ENCODE measurements at regions not wholly inside any gene's neighbourhood (a gene's known extent, or its start where the extent isn't known, plus 50 kb on each side); places are given as distances from the start of the nearest gene placed in this dataset.

- DNase-seq (ENCODE audit: low spot score) (no peak), ATAC-seq (no peak)
- Mint-ChIP-seq H3K27ac (no peak overlapping the region), H3K9me3 (0 out of 3 replicates have a peak, but pooled peaks cover 3% of the 10 kb centered on the region), H3K4me3 (no peak overlapping the region), H3K27me3 (ENCODE audit: insufficient read depth, low read depth, poor library complexity) (no peaks in the 10 kb centered on the region), H3K4me1 (no peaks in the 10 kb centered on the region), H3K36me3 (ENCODE audit: low read depth) (peaks cover under 1% of the 10 kb centered on the region; the same call in 2 of the 3 replicates)
- Histone ChIP-seq H3K4me2 (no peak overlapping the region), H3K27me3 (ENCODE audit: insufficient read depth) (no peaks in the 10 kb centered on the region), H3K9me2 (ENCODE audit: insufficient read depth) (peaks cover 6% of the 10 kb centered on the region; the same call in 1 of the 2 replicates), H3K36me3 (ENCODE audit: insufficient read depth) (no peaks in the 10 kb centered on the region), H3K79me2 (replicated peaks; ENCODE audit: insufficient read depth) (no peaks in the 10 kb centered on the region), H3F3A (replicated peaks; ENCODE audit: low read depth) (no peaks in the 10 kb centered on the region), H4K20me1 (replicated peaks; ENCODE audit: insufficient read depth) (no peaks in the 10 kb centered on the region), H3K4me3 (no peak overlapping the region), H3K4me1 (ENCODE audit: insufficient read depth) (no peaks in the 10 kb centered on the region), H2AFZ (no peak overlapping the region), H3K27ac (ENCODE audit: low read depth) (no peak overlapping the region)
- TF ChIP-seq ZNF462 (CRISPR knock-in tag; IDR thresholded peaks at IDR 0.05) (no peak), JUNB (IDR thresholded peaks at IDR 0.05; ENCODE audit: unreplicated experiment) (no peak), EZH2 (IDR thresholded peaks at IDR 0.05; ENCODE audit: low read depth, unreplicated experiment) (no peak), ZNF114 (CRISPR knock-in tag; IDR thresholded peaks at IDR 0.05) (no peak), CREB1 (CRISPR knock-in tag; IDR thresholded peaks at IDR 0.05; ENCODE audit: low read depth) (no peak), REST (IDR thresholded peaks at IDR 0.05; ENCODE audit: unreplicated experiment) (no peak), POLR2AphosphoS5 (IDR thresholded peaks at IDR 0.05; ENCODE audit: low read depth) (no peak), ZNF331 (CRISPR knock-in tag; IDR thresholded peaks at IDR 0.05; ENCODE audit: low read depth) (no peak), STAT1 (IDR thresholded peaks at IDR 0.05; ENCODE audit: unreplicated experiment) (no peak), EZH2phosphoT487 (IDR thresholded peaks at IDR 0.05; ENCODE audit: unreplicated experiment) (no peak), NANOG (IDR thresholded peaks at IDR 0.05; ENCODE audit: borderline replicate concordance) (no peak), ETS1 (IDR thresholded peaks at IDR 0.05) (no peak), CTCF (conservative IDR thresholded peaks at IDR 0.05; ENCODE audit: low read depth in 2 of 2) (no peak)
These were observed 461.6 kb upstream of the CNTNAP5 start for GRCh38 chr2:123563515-123563914.

Measured in GM23338 (cell line).